Neural cell (in vitro differentiated cells): ENCODE measurements at regions not wholly inside any gene's neighbourhood (a gene's known extent, or its start where the extent isn't known, plus 50 kb on each side); places are given as distances from the start of the nearest gene placed in this dataset.

Source experiments
- H2AFZ ChIP-seq: fragments of 200-600, 300-800 bp; sonication (generic), shearing (Covaris generic); 2 replicates; pipeline ENCODE4 v1.6.0; 2014; ENCODE audit warnings: low read depth, mild to moderate bottlenecking, antibody characterized with exemption, low read length, moderate library complexity
- H3F3A ChIP-seq: fragments of 200-600 bp; shearing (Covaris generic); 2 replicates; pipeline ENCODE4 v1.6.1; 2016; ENCODE audit warnings: mild to moderate bottlenecking, moderate library complexity, mixed read lengths, antibody characterized with exemption, low read length; ENCODE audit not compliant: insufficient read depth, poor library complexity, severe bottlenecking
- H3K27ac ChIP-seq: fragments of 200-600, 300-800 bp; sonication (generic), shearing (Covaris generic); 2 replicates; pipeline ENCODE4 v1.5.1; 2014; ENCODE audit warnings: mild to moderate bottlenecking, low read length, moderate library complexity
- H3K27me3 ChIP-seq: fragments of 300-800, 200-600 bp; sonication (generic), shearing (Covaris generic); 2 replicates; pipeline ENCODE4 v1.6.0; 2014; ENCODE audit warnings: mild to moderate bottlenecking, low read depth, low read length, moderate library complexity; ENCODE audit not compliant: insufficient read depth
- H3K36me3 ChIP-seq: fragments of 300-800, 200-600 bp; sonication (generic), shearing (Covaris generic); 2 replicates; pipeline ENCODE4 v1.5.1; 2014; ENCODE audit warnings: mild to moderate bottlenecking, antibody characterized with exemption, low read length, moderate library complexity; ENCODE audit not compliant: insufficient read depth
- H3K4me2 ChIP-seq: fragments of 300-800, 200-600 bp; sonication (generic), shearing (Covaris generic); 2 replicates; pipeline ENCODE4 v1.6.0; 2014; ENCODE audit warnings: mild to moderate bottlenecking, low read length
- H3K4me3 ChIP-seq: fragments of 300-800, 200-600 bp; sonication (generic), shearing (Covaris generic); 2 replicates; pipeline ENCODE4 v1.5.1; 2014; ENCODE audit warnings: mild to moderate bottlenecking, low read length, moderate library complexity
- H3K79me2 ChIP-seq: fragments of 200-600 bp; shearing (Covaris generic); replicated peaks from 2 replicates; pipeline ENCODE4 v1.6.0; 2014; ENCODE audit warnings: mild to moderate bottlenecking, low read length, moderate library complexity; ENCODE audit not compliant: insufficient read depth
- H3K9ac ChIP-seq: fragments of 300-800, 200-600 bp; sonication (generic), shearing (Covaris generic); 2 replicates; pipeline ENCODE4 v1.6.1; 2016; ENCODE audit warnings: mild to moderate bottlenecking, low read length, mixed read lengths
- H3K9me2 ChIP-seq: fragments of 200-600 bp; shearing (Covaris generic); 2 replicates; pipeline ENCODE4 v1.6.1; 2016; ENCODE audit warnings: mild to moderate bottlenecking, low read length, mixed read lengths; ENCODE audit not compliant: insufficient read depth
- H3K9me3 ChIP-seq: fragments of 200-600, 300-800 bp; sonication (generic), shearing (Covaris generic); 2 replicates; pipeline ENCODE4 v1.6.1; 2016; ENCODE audit warnings: mild to moderate bottlenecking, mixed run types, low read length, moderate library complexity, mixed read lengths
- H4K20me1 ChIP-seq: fragments of 200-600 bp; shearing (Covaris generic); 2 replicates; pipeline ENCODE4 v1.6.1; 2016; ENCODE audit warnings: mild to moderate bottlenecking, mixed run types; ENCODE audit not compliant: insufficient read depth
- CTCF ChIP-seq: fragments of 450-650 bp; IDR thresholded peaks from 2 replicates; pipeline ENCODE4 v1.5.1; 2014; ENCODE audit warnings: antibody characterized with exemption, mild to moderate bottlenecking, moderate library complexity; ENCODE audit not compliant: poor library complexity, severe bottlenecking
- EP300 ChIP-seq: fragments of 450-650 bp; conservative IDR thresholded peaks from 2 replicates; pipeline ENCODE4 v1.6.1; 2014; ENCODE audit warnings: antibody characterized with exemption, mild to moderate bottlenecking, moderate library complexity; ENCODE audit not compliant: poor library complexity, severe bottlenecking
- EZH2 ChIP-seq: fragments of 200-600, 300-800 bp; shearing (Covaris generic), sonication (generic); IDR thresholded peaks from 2 replicates; pipeline ENCODE4 v1.6.1; 2014; ENCODE audit warnings: antibody characterized with exemption, low read length, borderline replicate concordance, mild to moderate bottlenecking; ENCODE audit not compliant: insufficient read depth, poor library complexity, severe bottlenecking
- MXI1 ChIP-seq: fragments of 450-650 bp; conservative IDR thresholded peaks from 2 replicates; pipeline ENCODE4 v1.6.1; 2014; ENCODE audit warnings: antibody characterized with exemption, mild to moderate bottlenecking; ENCODE audit not compliant: poor library complexity, severe bottlenecking
- POLR2AphosphoS5 ChIP-seq: IDR thresholded peaks from 2 replicates; pipeline ENCODE4 v1.6.1; 2012
- RAD21 ChIP-seq: fragments of 450-650 bp; conservative IDR thresholded peaks from 2 replicates; pipeline ENCODE4 v1.6.1; 2014; ENCODE audit warnings: antibody characterized with exemption, mild to moderate bottlenecking, moderate library complexity
- REST ChIP-seq: IDR thresholded peaks from 2 replicates; pipeline ENCODE4 v1.6.1; 2012; ENCODE audit warnings: borderline replicate concordance
- SMC3 ChIP-seq: fragments of 450-650 bp; conservative IDR thresholded peaks from 2 replicates; pipeline ENCODE4 v1.6.1; 2014; ENCODE audit warnings: antibody characterized with exemption, mild to moderate bottlenecking, moderate library complexity; ENCODE audit not compliant: poor library complexity
- TAF1 ChIP-seq: IDR thresholded peaks from 2 replicates; pipeline ENCODE4 v1.6.1; 2012; ENCODE audit warnings: low read depth

GRCh38 chr9:108609227-108609896 lies 246.4 kb downstream of the ACTL7B start:
- no peaks in the 10 kb centered on the region for H3K9me3 ChIP-seq
- H3K4me2 ChIP-seq = no peak overlapping the region
- no peaks in the 10 kb centered on the region for H3K27me3 ChIP-seq
- no peaks in the 10 kb centered on the region for H4K20me1 ChIP-seq
- TF ChIP-seq CTCF (no peak), TAF1 (no peak), MXI1 (no peak)
- H3K27ac ChIP-seq = no peak overlapping the region
- no peaks in the 10 kb centered on the region for H3F3A ChIP-seq
- H3K9ac ChIP-seq = no peak overlapping the region
- no peaks in the 10 kb centered on the region for H3K79me2 ChIP-seq
- H3K4me3 ChIP-seq = no peak overlapping the region
- no peak overlapping the region for H2AFZ ChIP-seq
- H3K9me2 ChIP-seq = no peaks in the 10 kb centered on the region
- no peaks in the 10 kb centered on the region for H3K36me3 ChIP-seq

- Histone ChIP-seq H3K9me2 (no peaks in the 10 kb centered on the region), H3K27ac (no peak overlapping the region), H4K20me1 (no peaks in the 10 kb centered on the region), H3K9ac (no peak overlapping the region), H2AFZ (no peak overlapping the region), H3K4me3 (no peak overlapping the region), H3K27me3 (no peaks in the 10 kb centered on the region), H3K4me2 (no peak overlapping the region), H3F3A (no peaks in the 10 kb centered on the region), H3K79me2 (no peaks in the 10 kb centered on the region), H3K36me3 (no peaks in the 10 kb centered on the region), H3K9me3 (no peaks in the 10 kb centered on the region)
- TF ChIP-seq MXI1 = no peak
- TF ChIP-seq SMC3 = no peak
- TF ChIP-seq EZH2 = no peak
- no peak for TF ChIP-seq REST
- no peak for TF ChIP-seq TAF1
- TF ChIP-seq EP300 = no peak
- no peak for TF ChIP-seq RAD21
- TF ChIP-seq CTCF = no peak
- TF ChIP-seq POLR2AphosphoS5 = no peak
These were observed 248.2 kb downstream of the ACTL7B start for GRCh38 chr9:108607607-108608006.
